ENCODE measurements at regions not wholly inside any gene's neighbourhood (a gene's known extent, or its start where the extent isn't known, plus 50 kb on each side); places are given as distances from the start of the nearest gene placed in this dataset.

DNA sequence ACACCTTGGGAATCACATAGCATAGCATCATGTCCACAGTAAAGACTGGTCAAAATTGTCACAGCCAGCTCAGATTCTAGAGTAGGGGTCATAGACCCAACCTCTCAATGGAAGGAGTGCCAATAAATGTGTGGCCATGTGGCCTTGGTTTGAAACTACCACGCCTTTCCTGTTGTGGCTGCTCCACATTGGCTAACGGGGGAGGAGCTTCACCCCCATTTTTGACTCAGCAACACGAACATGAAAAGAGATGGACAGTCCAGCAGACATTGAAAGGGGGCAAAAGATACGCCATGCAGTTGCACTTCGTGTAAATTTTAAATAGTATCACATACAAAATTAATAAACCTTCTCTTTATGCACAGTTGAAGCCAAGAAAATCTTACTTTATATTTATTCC, 78.4 kb upstream of the HIVEP3 start:
- H3T11ph ChIP-seq (ENCODE audit: low read length) = no peak overlapping the region
- no peak overlapping the region for H2AK5ac ChIP-seq (ENCODE audit: insufficient read length, low read length)
- no peaks in the 10 kb centered on the region for H3K9me3 Mint-ChIP-seq
- H2BK120ac ChIP-seq (ENCODE audit: low read depth, low read length, poor library complexity, severe bottlenecking) = no peak overlapping the region
- no peak overlapping the region for H3K18ac ChIP-seq (ENCODE audit: insufficient read length, low read depth, low read length)
- H3K36me3 Mint-ChIP-seq (ENCODE audit: insufficient read depth in 1 of 3, low read depth in 3 of 3) = no peaks in the 10 kb centered on the region
- no peaks in the 10 kb centered on the region for H4K20me1 ChIP-seq (ENCODE audit: control insufficient read depth, insufficient read depth, insufficient read length)
- no peak overlapping the region for H2BK12ac ChIP-seq (ENCODE audit: insufficient read length, low read depth, low read length)
- H3K27ac ChIP-seq (ENCODE audit: insufficient read length, low read depth, low read length) = no peak overlapping the region
- H4K91ac ChIP-seq (ENCODE audit: insufficient read length, low read depth, low read length) = no peak overlapping the region
- no peak for DNase-seq
- H3K14ac ChIP-seq (ENCODE audit: insufficient read depth, low read length) = no peak overlapping the region
- no peaks in the 10 kb centered on the region for H3K79me1 ChIP-seq (ENCODE audit: insufficient read depth, low read depth, low read length, poor library complexity, severe bottlenecking)
- H2BK20ac ChIP-seq (ENCODE audit: low read depth, low read length, poor library complexity, severe bottlenecking) = no peak overlapping the region
- H3K56ac ChIP-seq (ENCODE audit: insufficient read length, low read depth, low read length) = no peak overlapping the region
- no peaks in the 10 kb centered on the region for H3K79me2 ChIP-seq (ENCODE audit: insufficient read depth, low read length)
- H3K4me1 Mint-ChIP-seq = no peaks in the 10 kb centered on the region
- no peaks in the 10 kb centered on the region for H3K27me3 ChIP-seq (ENCODE audit: insufficient read depth, low read length)
- H2AFZ ChIP-seq (ENCODE audit: low read length) = no peak overlapping the region
- no peak overlapping the region for H4K5ac ChIP-seq (ENCODE audit: insufficient read length, low read depth, low read length)
- no peak overlapping the region for H3K9ac ChIP-seq (ENCODE audit: extremely low read depth, insufficient read length, low read length)
- no CpG with 5 or more reads among the region's 5 CpGs for WGBS (ENCODE audit: extremely low coverage, insufficient read length, low lambda C conversion rate)
- H3K23ac ChIP-seq (ENCODE audit: insufficient read length, low read depth, low read length) = no peak overlapping the region
- no peak overlapping the region for H4K8ac ChIP-seq (replicated peaks; ENCODE audit: insufficient read length, low read depth, low read length)
- H3K4me1 ChIP-seq (ENCODE audit: insufficient read depth, low read length) = no peaks in the 10 kb centered on the region
- H3K4ac ChIP-seq (ENCODE audit: low read depth, low read length) = no peak overlapping the region
- H3K9me3 ChIP-seq (ENCODE audit: control insufficient read depth, low read depth, low read length) = no peaks in the 10 kb centered on the region
- no peak overlapping the region for H3K4me3 Mint-ChIP-seq
- no peaks in the 10 kb centered on the region for H3K23me2 ChIP-seq (ENCODE audit: insufficient read length, low read depth, low read length, poor library complexity, severe bottlenecking)
- no peak overlapping the region for H2BK15ac ChIP-seq (ENCODE audit: low read depth, low read length)
- TF ChIP-seq, protein P1, sequence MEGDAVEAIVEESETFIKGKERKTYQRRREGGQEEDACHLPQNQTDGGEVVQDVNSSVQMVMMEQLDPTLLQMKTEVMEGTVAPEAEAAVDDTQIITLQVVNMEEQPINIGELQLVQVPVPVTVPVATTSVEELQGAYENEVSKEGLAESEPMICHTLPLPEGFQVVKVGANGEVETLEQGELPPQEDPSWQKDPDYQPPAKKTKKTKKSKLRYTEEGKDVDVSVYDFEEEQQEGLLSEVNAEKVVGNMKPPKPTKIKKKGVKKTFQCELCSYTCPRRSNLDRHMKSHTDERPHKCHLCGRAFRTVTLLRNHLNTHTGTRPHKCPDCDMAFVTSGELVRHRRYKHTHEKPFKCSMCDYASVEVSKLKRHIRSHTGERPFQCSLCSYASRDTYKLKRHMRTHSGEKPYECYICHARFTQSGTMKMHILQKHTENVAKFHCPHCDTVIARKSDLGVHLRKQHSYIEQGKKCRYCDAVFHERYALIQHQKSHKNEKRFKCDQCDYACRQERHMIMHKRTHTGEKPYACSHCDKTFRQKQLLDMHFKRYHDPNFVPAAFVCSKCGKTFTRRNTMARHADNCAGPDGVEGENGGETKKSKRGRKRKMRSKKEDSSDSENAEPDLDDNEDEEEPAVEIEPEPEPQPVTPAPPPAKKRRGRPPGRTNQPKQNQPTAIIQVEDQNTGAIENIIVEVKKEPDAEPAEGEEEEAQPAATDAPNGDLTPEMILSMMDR (conservative IDR thresholded peaks at IDR 0.05) = no peak
- 0 out of 2 replicates have a peak, but pooled peaks cover 1% of the 10 kb centered on the region for H3K27me3 Mint-ChIP-seq (ENCODE audit: low read depth)
- H3K27ac Mint-ChIP-seq = no peak overlapping the region; a peak in 1 of 7 replicates
- no peak overlapping the region for H3K4me2 ChIP-seq (ENCODE audit: insufficient read depth, insufficient read length, low read length)
- no peak overlapping the region for H2BK5ac ChIP-seq (ENCODE audit: insufficient read length, low read length)

Data from H9 (cell line).